T-helper 17 cell (primary cell): ENCODE measurements at regions not wholly inside any gene's neighbourhood (a gene's known extent, or its start where the extent isn't known, plus 50 kb on each side); places are given as distances from the start of the nearest gene placed in this dataset.

Experiments
- ATAC-seq: fragments of 150-1000 bp; cut with Tn5 transposase; 2 replicates; pipeline ENCODE4 v1.10.0; 2021; ENCODE audit warnings: mild to moderate bottlenecking, moderate library complexity
- DNase-seq, 3 donors: peaks; one replicate each; pipeline versions ENCODE4 v3.0.0 to v3.0.0-alpha.2; 2020 to 2021
- H3K9me3 ChIP-seq: one replicate; pipeline ENCODE4 v1.7.0; 2013; ENCODE audit warnings: low read length, mild to moderate bottlenecking; ENCODE audit not compliant: control insufficient read depth, poor library complexity, severe bottlenecking
- H3K27ac Mint-ChIP-seq: one replicate; pipeline ENCODE4 v1.8.0; 2022; ENCODE audit warnings: mild to moderate bottlenecking, moderate library complexity, mixed read lengths
- H3K27me3 Mint-ChIP-seq: one replicate; pipeline ENCODE4 v1.8.0; 2022; ENCODE audit warnings: mixed read lengths
- H3K36me3 Mint-ChIP-seq: one replicate; pipeline ENCODE4 v1.8.0; 2022; ENCODE audit warnings: low read depth, mixed read lengths
- H3K4me1 Mint-ChIP-seq: one replicate; pipeline ENCODE4 v1.8.0; 2022; ENCODE audit warnings: mild to moderate bottlenecking, mixed read lengths
- H3K4me3 Mint-ChIP-seq: one replicate; pipeline ENCODE4 v1.8.0; 2022; ENCODE audit warnings: mild to moderate bottlenecking, moderate library complexity, mixed read lengths

DNA sequence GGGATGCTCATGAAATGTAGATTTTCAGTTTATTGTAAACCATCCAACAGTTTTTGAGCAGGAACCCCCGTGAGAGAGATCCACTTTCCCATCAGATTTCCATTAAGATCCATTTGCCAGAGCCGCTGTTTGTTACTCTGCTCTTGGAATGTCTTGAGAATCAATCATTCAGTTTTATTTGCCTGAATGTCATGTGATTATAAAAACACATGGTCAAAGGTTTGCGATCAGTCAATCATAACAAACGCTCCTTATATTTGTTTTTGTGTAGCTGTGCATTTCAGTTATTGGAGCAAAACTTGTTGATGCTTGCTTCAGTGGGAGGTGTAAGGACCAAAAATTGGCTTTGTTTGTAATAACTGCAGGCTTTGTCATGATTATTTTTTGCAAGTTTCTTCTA lies 155.8 kb upstream of the RHOBTB1 start:
- Mint-ChIP-seq H3K4me3 (no peak overlapping the region), H3K4me1 (no peaks in the 10 kb centered on the region), H3K36me3 (no peaks in the 10 kb centered on the region), H3K27me3 (peaks cover 52% of the 10 kb centered on the region), H3K27ac (no peak overlapping the region)
- ATAC-seq (no peak), DNase-seq (no peak)
- H3K9me3 ChIP-seq, result no peaks in the 10 kb centered on the region

DNA sequence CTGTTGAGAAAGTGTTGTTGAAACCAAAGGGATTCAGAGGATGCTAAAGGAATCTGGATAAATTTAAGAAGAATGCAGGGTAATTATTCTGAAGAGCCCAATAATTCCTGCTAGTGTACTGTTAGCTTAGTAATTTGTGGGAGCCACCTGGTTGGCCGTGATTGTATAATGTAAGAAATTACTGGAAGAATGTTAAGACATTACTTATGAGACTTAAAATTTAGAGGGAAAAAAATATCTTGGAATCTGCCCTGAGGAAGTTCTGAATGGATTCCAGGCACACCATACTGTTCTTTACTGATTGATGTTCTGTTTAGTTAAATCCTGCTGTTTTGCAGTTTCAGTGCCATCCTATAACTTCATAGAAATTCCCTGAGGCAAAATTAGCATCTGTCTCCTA lies 155.0 kb upstream of the RHOBTB1 start:
- DNase-seq, result no peak
- H3K36me3 Mint-ChIP-seq, result no peaks in the 10 kb centered on the region
- H3K9me3 ChIP-seq, result no peaks in the 10 kb centered on the region
- no peak for ATAC-seq
- H3K27me3 Mint-ChIP-seq, result peaks cover 50% of the 10 kb centered on the region
- no peak overlapping the region for H3K4me3 Mint-ChIP-seq
- H3K27ac Mint-ChIP-seq, result no peak overlapping the region
- H3K4me1 Mint-ChIP-seq, result no peaks in the 10 kb centered on the region

DNA sequence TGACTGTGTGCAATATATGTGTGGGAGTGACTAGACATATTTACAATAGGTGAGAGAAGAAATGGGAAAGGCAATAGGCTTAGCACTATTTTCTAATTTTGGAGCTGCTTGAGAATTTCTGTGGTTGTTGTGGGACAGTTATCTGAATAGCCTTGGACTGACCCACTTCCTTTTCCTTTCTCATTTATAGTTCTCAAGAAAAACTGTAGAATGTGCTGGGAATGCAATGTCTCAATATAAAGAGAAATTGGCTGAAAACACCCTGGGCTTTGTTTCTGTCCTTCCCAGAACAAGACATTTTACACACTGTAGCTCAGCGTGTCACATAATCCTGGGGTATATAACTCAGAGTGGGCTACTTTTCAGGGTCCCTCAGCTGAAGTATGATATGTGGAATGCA lies 153.0 kb upstream of the RHOBTB1 start:
- H3K4me3 Mint-ChIP-seq, result no peak overlapping the region
- no peaks in the 10 kb centered on the region for H3K36me3 Mint-ChIP-seq

DNA sequence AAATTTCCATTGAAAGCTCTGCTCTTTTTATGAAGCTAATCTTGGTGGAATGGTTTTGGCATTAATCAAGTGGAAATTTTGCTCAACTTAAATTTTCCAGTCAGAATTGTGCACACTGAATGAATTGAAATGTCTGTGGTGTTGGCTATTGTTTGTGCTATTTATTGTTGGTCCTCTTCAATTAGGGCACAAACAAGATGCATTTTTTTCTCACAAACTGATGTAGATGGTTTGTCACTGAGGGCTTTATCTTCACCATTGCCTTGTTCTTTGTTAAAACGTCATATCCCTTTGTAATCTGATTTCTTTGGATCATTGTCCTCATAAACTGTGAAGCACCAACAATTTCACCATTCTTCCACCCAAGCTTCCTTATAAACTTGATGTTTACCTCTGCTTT lies 152.1 kb upstream of the RHOBTB1 start:
- Mint-ChIP-seq H3K4me1 (no peaks in the 10 kb centered on the region), H3K36me3 (no peaks in the 10 kb centered on the region), H3K27ac (no peak overlapping the region), H3K4me3 (no peak overlapping the region), H3K27me3 (peaks cover 43% of the 10 kb centered on the region)
- ATAC-seq (no peak), DNase-seq (no peak)
- no peaks in the 10 kb centered on the region for H3K9me3 ChIP-seq

More for the DNA sequence above, 153.0 kb upstream of the RHOBTB1 start:
- no peak for ATAC-seq
- DNase-seq, result no peak
- no peaks in the 10 kb centered on the region for H3K4me1 Mint-ChIP-seq
- H3K9me3 ChIP-seq, result no peaks in the 10 kb centered on the region
- H3K27ac Mint-ChIP-seq, result no peak overlapping the region
- peaks cover 46% of the 10 kb centered on the region for H3K27me3 Mint-ChIP-seq

DNA sequence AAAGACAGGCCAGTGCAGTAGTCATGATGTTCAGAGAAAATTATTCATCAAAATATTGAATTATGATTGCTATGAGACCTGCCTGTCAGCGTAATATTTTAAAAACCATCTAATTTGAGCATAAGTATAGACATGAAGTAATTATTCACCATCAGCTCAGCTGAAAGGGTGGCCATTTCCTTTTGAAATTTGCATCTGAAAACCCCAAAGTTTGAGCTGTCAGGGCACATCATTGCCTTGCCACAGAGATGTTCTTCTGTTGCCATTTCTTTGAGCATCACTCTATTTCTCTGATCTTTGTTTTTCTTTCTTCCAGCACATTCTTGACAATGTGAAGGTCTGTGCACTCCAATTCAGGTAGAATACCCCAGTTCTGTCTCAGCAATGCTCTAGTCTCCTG lies 147.5 kb upstream of the RHOBTB1 start:
- H3K9me3 ChIP-seq, result no peaks in the 10 kb centered on the region
- H3K36me3 Mint-ChIP-seq, result no peaks in the 10 kb centered on the region
- ATAC-seq (no peak), DNase-seq (no peak)
- peaks cover 12% of the 10 kb centered on the region for H3K27me3 Mint-ChIP-seq
- H3K27ac Mint-ChIP-seq, result no peak overlapping the region
- no peaks in the 10 kb centered on the region for H3K4me1 Mint-ChIP-seq
- no peak overlapping the region for H3K4me3 Mint-ChIP-seq

DNA sequence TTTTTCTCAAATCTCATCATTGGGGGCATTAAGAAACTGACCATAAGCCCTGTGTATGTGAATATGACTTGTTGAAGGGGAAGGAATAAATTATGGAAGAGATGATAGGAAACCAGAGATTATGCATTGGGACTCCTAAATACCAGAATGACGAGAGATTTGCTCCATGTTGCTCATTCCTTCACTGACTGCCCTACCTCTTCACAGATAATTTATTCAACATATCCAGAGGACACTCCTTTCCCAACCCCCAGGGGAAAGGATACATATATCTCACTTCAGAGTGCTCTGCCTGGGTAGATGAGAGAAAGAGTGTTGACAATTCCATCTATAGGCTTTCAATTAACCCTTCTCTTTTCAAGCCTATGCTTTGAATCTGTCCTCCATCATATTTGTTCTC lies 145.3 kb upstream of the RHOBTB1 start:
- Mint-ChIP-seq H3K27ac (no peak overlapping the region), H3K4me3 (no peak overlapping the region), H3K4me1 (no peaks in the 10 kb centered on the region), H3K27me3 (peaks cover 12% of the 10 kb centered on the region), H3K36me3 (no peaks in the 10 kb centered on the region)
- H3K9me3 ChIP-seq, result no peaks in the 10 kb centered on the region
- DNase-seq (no peak), ATAC-seq (no peak)

DNA sequence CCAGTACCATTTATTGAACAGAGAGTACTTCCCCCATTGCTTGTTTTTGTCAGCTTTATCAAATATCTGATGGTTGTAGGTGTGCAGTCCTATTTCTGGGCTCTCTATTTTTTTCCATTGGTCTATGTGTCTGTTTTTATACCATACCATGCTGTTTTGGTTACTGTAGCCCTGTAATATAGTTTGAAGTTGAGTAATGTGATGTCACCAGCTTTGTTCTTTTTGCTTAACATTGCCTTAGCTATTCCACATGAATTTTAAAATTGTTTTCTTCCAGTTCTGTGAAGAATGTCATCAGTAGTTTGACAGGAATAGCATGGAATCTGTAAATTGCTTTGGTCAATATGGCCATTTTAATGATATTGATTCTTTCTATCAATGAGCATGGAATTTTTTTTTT lies 140.5 kb upstream of the RHOBTB1 start:
- no peak overlapping the region for H3K4me3 Mint-ChIP-seq
- peaks cover 5% of the 10 kb centered on the region for H3K27me3 Mint-ChIP-seq
- no peak overlapping the region for H3K27ac Mint-ChIP-seq
- H3K9me3 ChIP-seq, result no peaks in the 10 kb centered on the region
- H3K4me1 Mint-ChIP-seq, result no peaks in the 10 kb centered on the region
- ATAC-seq (no peak), DNase-seq (no peak)
- H3K36me3 Mint-ChIP-seq, result no peaks in the 10 kb centered on the region

DNA sequence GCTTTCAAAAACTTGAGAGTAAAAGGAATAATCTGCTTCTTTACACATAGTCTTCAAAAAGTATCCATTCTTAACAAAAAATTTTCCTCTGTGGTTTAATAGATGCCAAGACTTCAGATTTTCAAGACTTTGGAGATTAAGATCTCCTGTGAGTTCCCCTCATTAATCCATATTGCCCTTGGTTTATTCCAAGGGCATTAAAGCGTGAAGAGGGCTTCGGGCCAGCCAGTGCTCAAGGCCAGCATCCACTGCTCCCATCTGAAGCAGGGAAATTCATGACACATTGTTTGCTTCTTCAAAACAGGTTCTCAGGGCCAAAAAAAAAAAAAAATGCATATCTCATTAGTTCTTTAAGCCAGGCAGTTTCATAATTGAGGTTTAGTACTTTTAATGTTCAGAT lies 137.3 kb upstream of the RHOBTB1 start:
- no peak overlapping the region for H3K4me3 Mint-ChIP-seq
- no peaks in the 10 kb centered on the region for H3K4me1 Mint-ChIP-seq
- H3K36me3 Mint-ChIP-seq, result no peaks in the 10 kb centered on the region
- H3K9me3 ChIP-seq, result no peaks in the 10 kb centered on the region
- ATAC-seq, result no peak
- no peak for DNase-seq
- peaks cover 20% of the 10 kb centered on the region for H3K27me3 Mint-ChIP-seq
- no peak overlapping the region for H3K27ac Mint-ChIP-seq

DNA sequence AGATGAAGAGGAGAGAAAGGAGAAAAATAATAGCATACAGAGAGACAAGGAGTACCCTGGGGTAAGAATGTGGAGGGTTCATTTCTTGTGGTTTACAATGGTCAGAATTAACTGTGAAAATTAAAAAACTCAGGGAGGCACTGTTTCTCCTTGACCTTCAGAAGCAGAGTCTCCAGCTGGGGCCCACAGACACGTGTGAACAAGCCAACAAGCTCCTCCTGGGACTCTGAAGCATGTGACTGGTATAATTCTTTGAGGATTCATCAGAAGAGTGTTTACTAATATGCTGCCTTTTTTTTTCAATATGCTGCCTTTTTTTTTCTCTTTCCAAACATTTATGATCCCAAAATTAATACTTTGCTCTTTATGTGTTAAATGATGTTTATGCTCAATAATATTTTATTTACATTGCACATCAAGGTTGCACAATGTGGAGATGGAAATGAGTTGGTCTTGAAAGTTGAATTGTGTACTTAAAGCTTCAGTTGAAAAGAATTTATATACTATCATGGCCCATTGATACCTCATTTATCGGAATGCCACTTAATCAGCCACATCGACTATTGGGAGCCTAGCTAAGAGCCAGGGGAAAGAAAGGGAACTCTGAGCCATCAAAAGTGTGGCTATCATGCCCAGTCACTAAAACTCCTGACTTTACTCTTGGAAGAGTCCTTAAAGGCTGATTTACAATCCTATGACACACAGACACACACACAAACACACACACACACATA lies 134.7 kb upstream of the RHOBTB1 start:
- Mint-ChIP-seq H3K27me3 (peaks cover 20% of the 10 kb centered on the region), H3K27ac (no peak overlapping the region), H3K4me1 (no peaks in the 10 kb centered on the region), H3K4me3 (no peak overlapping the region), H3K36me3 (no peaks in the 10 kb centered on the region)
- no peak for ATAC-seq
- no peak for DNase-seq
- peaks cover under 1% of the 10 kb centered on the region for H3K9me3 ChIP-seq

DNA sequence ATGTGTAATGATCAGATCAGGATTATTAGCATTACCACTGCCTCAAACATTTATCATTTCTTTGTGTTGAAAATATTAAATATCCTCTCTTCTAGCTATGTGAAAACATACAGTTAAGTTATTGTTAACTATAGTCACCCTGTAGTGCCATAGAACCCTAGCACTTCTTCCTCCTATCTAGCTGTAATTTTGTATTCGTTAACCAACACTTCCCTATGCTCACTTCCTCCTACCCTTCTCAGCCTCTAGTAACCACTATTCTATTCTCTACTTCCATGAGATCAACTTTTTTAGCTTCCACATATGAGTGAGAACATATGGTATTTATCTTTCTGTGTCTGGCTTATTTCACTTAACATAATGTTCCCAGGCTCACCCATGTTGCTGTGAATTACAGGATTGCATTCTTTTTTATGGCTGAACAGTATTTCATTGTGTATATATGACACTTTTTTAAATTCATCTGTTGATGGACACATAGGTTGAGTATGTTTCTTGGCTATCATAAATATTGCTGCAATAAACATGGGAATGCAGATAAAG lies 132.7 kb upstream of the RHOBTB1 start:
- Mint-ChIP-seq H3K27me3 (peaks cover 20% of the 10 kb centered on the region), H3K4me1 (no peaks in the 10 kb centered on the region), H3K4me3 (no peak overlapping the region), H3K27ac (no peak overlapping the region), H3K36me3 (no peaks in the 10 kb centered on the region)
- H3K9me3 ChIP-seq, result peaks cover 3% of the 10 kb centered on the region
- DNase-seq (no peak), ATAC-seq (no peak)

DNA sequence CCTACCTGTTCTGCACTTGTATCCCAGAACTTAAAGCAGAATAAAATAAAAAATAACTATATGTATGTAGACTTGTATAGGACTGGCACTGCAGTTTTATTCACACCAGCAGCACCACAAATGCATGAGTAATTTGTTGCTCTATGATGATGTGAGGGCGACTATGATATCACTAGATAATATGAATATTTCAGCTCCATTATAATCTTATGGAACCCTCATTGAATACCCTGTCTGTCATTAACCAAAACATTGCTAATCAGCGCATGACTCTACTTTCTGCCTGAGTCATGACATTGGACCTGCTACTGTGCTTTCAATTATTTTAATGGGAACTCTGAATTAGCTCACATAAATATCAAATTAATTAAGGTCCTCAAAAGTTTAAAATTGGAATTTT lies 129.4 kb upstream of the RHOBTB1 start:
- peaks cover 7% of the 10 kb centered on the region for H3K27me3 Mint-ChIP-seq
- H3K27ac Mint-ChIP-seq, result no peak overlapping the region
- no peak overlapping the region for H3K4me3 Mint-ChIP-seq
- peaks cover 3% of the 10 kb centered on the region for H3K9me3 ChIP-seq
- ATAC-seq (no peak), DNase-seq (no peak)
- H3K36me3 Mint-ChIP-seq, result no peaks in the 10 kb centered on the region
- no peaks in the 10 kb centered on the region for H3K4me1 Mint-ChIP-seq

DNA sequence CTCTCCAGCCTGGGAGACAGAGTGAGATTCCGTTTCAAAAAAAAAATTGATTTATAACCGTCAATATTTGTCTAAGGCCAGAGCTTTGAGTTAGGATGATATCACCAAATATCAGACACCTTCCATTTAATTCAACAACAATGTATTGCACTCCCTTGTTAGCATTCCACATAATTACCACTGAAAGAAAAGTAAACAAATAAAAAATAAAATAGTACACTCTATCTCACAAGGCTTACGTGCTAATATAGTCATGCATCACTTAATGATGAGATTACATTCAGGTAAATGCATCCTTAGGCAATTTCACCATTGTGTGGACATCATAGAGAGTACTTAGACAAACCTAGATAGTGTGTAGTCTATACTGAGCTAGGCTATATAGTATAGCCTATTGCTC lies 127.6 kb upstream of the RHOBTB1 start:
- no peaks in the 10 kb centered on the region for H3K4me1 Mint-ChIP-seq
- peaks cover 13% of the 10 kb centered on the region for H3K27me3 Mint-ChIP-seq
- H3K9me3 ChIP-seq, result peaks cover 3% of the 10 kb centered on the region
- no peak for ATAC-seq
- DNase-seq, result no peak
- no peak overlapping the region for H3K27ac Mint-ChIP-seq
- no peak overlapping the region for H3K4me3 Mint-ChIP-seq
- no peaks in the 10 kb centered on the region for H3K36me3 Mint-ChIP-seq

DNA sequence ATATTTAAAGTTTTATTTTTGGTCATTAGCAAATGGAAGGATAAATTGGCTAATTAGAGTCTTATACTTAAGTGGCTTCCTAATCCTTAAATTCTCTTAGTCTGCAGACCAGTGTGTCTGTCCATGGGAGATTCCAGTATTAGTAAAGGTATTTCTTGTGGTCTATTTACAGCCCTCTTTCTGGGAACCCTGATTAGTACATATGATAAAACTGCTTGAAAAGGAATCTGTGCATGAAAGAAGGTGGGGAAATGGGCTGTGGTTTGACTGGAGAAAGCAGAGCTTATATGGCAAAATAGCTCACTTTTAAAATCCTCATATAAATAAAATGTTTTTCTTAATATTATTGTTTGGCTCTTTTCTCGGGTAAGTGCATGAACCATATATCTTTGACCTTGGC lies 124.5 kb upstream of the RHOBTB1 start:
- Mint-ChIP-seq H3K4me3 (no peak overlapping the region), H3K27ac (no peak overlapping the region)

DNA sequence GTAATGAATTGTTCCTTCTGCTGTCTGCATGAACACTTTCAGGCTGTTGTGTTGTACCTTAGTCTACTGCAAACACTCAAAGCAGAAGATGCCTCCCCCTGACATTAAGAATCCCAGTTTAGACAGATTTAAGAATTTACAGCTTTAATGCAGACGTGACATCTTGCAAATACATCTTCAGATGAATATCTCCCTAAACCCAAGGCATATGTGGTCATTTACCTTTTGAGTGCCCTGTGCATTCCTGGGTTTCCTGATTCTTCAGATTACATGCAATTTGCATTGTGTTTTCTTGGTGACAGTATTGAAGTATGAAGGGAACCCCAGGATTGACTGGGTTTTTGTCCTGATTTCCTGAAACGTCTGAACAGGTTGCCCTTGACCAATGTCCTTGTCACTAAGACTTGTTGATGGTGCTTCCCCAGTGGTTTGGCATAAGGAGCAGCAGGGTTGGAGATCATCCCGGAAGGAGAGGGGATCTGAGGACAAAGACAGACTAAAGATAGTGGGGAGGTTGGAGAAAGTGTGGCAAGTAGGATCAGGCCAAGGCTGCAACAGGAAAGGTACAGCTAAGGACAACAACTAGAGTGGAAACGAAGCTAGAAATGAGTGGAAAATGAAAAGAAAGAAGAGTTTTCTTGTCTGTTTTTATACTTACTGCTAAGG lies 123.8 kb upstream of the RHOBTB1 start:
- H3K9me3 ChIP-seq, result no peaks in the 10 kb centered on the region
- Mint-ChIP-seq H3K27ac (no peak overlapping the region), H3K4me1 (no peaks in the 10 kb centered on the region), H3K4me3 (no peak overlapping the region), H3K27me3 (peaks cover 24% of the 10 kb centered on the region), H3K36me3 (no peaks in the 10 kb centered on the region)
- no peak for DNase-seq
- no peak for ATAC-seq

More for the DNA sequence above, 124.5 kb upstream of the RHOBTB1 start:
- no peaks in the 10 kb centered on the region for H3K36me3 Mint-ChIP-seq
- no peak for DNase-seq
- H3K4me1 Mint-ChIP-seq, result no peaks in the 10 kb centered on the region
- no peak for ATAC-seq
- H3K9me3 ChIP-seq, result peaks cover under 1% of the 10 kb centered on the region
- H3K27me3 Mint-ChIP-seq, result peaks cover 24% of the 10 kb centered on the region
